ENCODE measurements at regions not wholly inside any gene's neighbourhood (a gene's known extent, or its start where the extent isn't known, plus 50 kb on each side); places are given as distances from the start of the nearest gene placed in this dataset.
"Not testable (repeated sequence)": the region's sequence is repeated elsewhere in the genome, so short reads cannot be mapped to it uniquely, and the experiment has no call there.

GRCh38 chr6:114626226-114626625 is 283.4 kb upstream of the HS3ST5 start:
- TF ChIP-seq CTCF (IDR thresholded peaks at IDR 0.05); ELK1 (IDR thresholded peaks at IDR 0.05; ENCODE audit: low read depth, low read length); POLR2A (IDR thresholded peaks at IDR 0.05; ENCODE audit: low read length); MAX (IDR thresholded peaks at IDR 0.05); TP53 (CRISPR knock-in tag; IDR thresholded peaks at IDR 0.05); HEYL (CRISPR knock-in tag; IDR thresholded peaks at IDR 0.05); MYC (IDR thresholded peaks at IDR 0.05; ENCODE audit: borderline replicate concordance, low read length); CHD2 (IDR thresholded peaks at IDR 0.05; ENCODE audit: low read length, partially characterized antibody); KDM1A (IDR thresholded peaks at IDR 0.05; ENCODE audit: low read depth): not testable (repeated sequence)
